ENCODE measurements at regions not wholly inside any gene's neighbourhood (a gene's known extent, or its start where the extent isn't known, plus 50 kb on each side); places are given as distances from the start of the nearest gene placed in this dataset.

DNA sequence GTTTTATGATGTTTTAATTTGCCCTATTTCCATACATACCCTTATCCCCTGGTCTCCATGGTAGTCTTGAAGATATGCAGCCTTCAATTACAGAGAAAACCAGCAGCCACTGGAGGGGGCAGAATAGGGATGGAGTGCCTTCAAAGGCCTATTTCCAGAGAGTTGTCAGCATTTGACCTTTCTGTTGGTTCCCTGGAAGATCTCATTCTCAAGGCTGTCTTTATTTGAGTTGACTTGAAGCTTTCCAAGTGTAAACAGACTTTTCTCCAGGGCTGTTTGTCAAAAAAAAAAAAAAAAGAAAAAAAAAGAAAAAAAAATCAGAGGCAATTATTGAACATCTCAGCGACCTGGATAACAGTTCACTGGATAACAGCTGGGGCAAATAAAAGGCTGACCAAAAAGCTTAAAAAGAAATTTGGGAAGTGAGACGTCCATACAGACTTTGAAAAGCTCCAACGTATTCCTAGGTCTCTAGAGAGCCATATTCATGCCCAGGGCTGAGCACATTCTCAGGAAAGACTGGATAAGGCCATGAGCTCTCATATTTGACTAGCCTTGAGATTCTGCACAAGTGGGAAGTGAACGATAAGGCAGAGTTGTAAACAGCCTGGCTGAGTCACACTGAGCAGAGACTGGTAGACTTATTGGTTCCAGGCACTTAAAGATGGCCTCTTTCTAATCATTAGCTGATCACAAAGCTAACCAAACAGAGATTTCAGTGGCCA, 126.6 kb downstream of the VAPA start:
- H3K36me3 Mint-ChIP-seq = no peaks in the 10 kb centered on the region
- ATAC-seq (replicated peaks in 1 of 4) = no peak
- Histone ChIP-seq H3K27me3 (replicated peaks in 1 of 2; ENCODE audit: control insufficient read depth in 2 of 2, extremely low read depth in 1 of 2, insufficient read depth in 2 of 2, low read length in 1 of 2) (peaks cover 0 to 8% of the 10 kb centered on the region in 2 experiments), H3K27ac (ENCODE audit: low read length) (no peak overlapping the region), H3K4me3 (ENCODE audit: control insufficient read depth in 1 of 2, extremely low read depth in 1 of 2, low read length in 1 of 2) (no peak overlapping the region), H3K4me1 (ENCODE audit: control insufficient read depth in 1 of 2, extremely low read depth in 1 of 2, insufficient read depth in 2 of 2, low read length in 2 of 2) (no peaks in the 10 kb centered on the region), H3K9me3 (no peaks in the 10 kb centered on the region), H3K36me3 (ENCODE audit: control insufficient read depth in 2 of 2, extremely low read depth in 1 of 2, insufficient read depth in 1 of 2, low read length in 1 of 2) (peaks cover 0 to 3% of the 10 kb centered on the region in 2 donors)
- no peak overlapping the region for H3K4me3 Mint-ChIP-seq
- H3K4me1 Mint-ChIP-seq = no peaks in the 10 kb centered on the region
- ChIA-PET POLR2A (no interaction called here), CTCF (interaction anchor here in 1 of 2 donors (0.6 kb wide), 1 partner anchor 1573 kb away, joined by 4 read pairs; no protein-coding TSS in a partner anchor)
- peaks cover 10 to 20% (median 18%) of the 10 kb centered on the region in 3 donors for H3K9me3 Mint-ChIP-seq
- 63% methylated on average over 4 of the region's 4 CpGs for WGBS (ENCODE audit: insufficient coverage)
- no peak for DNase-seq
- peaks cover 0 to 3% of the 10 kb centered on the region in 2 donors for H3K27me3 Mint-ChIP-seq
- no peak overlapping the region for H3K27ac Mint-ChIP-seq

DNA sequence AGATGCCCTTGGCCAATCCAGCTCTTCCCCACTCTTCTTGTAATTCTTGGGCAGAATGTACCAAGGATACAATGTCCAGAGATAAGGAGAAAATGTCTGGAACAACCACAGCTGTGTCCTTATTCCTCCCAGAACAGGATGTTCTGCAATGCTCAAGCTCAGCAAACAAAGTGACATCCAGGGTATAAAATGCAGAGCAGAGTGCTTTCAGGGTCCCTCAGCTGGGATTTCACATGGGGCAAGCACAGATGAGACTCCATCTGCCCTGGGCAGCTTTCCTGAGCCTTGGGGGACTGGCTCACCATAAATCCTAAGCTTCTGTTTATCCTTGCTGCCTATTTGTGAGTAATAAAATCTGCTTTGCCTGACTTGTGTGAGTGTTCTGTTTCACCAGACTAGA, 127.4 kb downstream of the VAPA start:
- H3K27me3 ChIP-seq (replicated peaks in 1 of 2; ENCODE audit: control insufficient read depth in 2 of 2, extremely low read depth in 1 of 2, insufficient read depth in 2 of 2, low read length in 1 of 2) = peaks cover 0 to 7% of the 10 kb centered on the region in 2 experiments
- H3K36me3 ChIP-seq (ENCODE audit: control insufficient read depth in 2 of 2, extremely low read depth in 1 of 2, insufficient read depth in 1 of 2, low read length in 1 of 2) = peaks cover 0 to 3% of the 10 kb centered on the region in 2 donors
- Mint-ChIP-seq H3K4me3 (no peak overlapping the region), H3K9me3 (peaks cover 10 to 20% (median 18%) of the 10 kb centered on the region in 3 donors), H3K27me3 (peaks cover 0 to 3% of the 10 kb centered on the region in 2 donors), H3K4me1 (no peaks in the 10 kb centered on the region), H3K36me3 (no peaks in the 10 kb centered on the region), H3K27ac (no peak overlapping the region)
- ChIA-PET POLR2A (no interaction called here), CTCF (no interaction called here)
- no peak for ATAC-seq (replicated peaks in 1 of 4)
- no peaks in the 10 kb centered on the region for H3K9me3 ChIP-seq
- H3K4me3 ChIP-seq (ENCODE audit: control insufficient read depth in 1 of 2, extremely low read depth in 1 of 2, low read length in 1 of 2) = no peak overlapping the region
- no peak for DNase-seq
- H3K4me1 ChIP-seq (ENCODE audit: control insufficient read depth in 1 of 2, extremely low read depth in 1 of 2, insufficient read depth in 2 of 2, low read length in 2 of 2) = no peaks in the 10 kb centered on the region
- no peak overlapping the region for H3K27ac ChIP-seq (ENCODE audit: low read length)

DNA sequence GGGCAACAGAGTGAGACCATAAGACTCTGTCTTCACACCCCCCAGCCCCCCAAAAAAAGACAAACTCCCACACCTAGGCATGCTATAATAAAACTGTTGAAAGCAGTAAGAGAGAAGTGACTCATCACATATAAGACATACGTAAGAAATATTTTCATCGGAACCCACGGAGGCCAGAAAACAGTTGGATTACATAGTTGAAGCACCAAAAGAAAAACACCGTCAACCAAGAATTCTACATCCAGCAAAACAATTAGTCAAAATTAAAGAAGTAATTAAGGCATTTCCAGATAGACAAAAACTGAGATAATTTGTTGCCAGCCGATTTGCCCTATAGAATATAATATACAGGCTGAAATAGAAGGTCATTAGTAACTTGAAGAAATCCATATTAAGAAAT, 128.7 kb downstream of the VAPA start:
- no peaks in the 10 kb centered on the region for H3K4me1 Mint-ChIP-seq
- peaks cover 0 to 12% of the 10 kb centered on the region in 2 experiments for H3K27me3 ChIP-seq (replicated peaks in 1 of 2; ENCODE audit: control insufficient read depth in 2 of 2, extremely low read depth in 1 of 2, insufficient read depth in 2 of 2, low read length in 1 of 2)
- H3K27ac ChIP-seq (ENCODE audit: low read length) = no peak overlapping the region
- H3K9me3 Mint-ChIP-seq = peaks cover 10 to 20% (median 18%) of the 10 kb centered on the region in 3 donors
- H3K36me3 ChIP-seq (ENCODE audit: control insufficient read depth in 2 of 2, extremely low read depth in 1 of 2, insufficient read depth in 1 of 2, low read length in 1 of 2) = no peaks in the 10 kb centered on the region
- no peak overlapping the region for H3K4me3 Mint-ChIP-seq
- H3K36me3 Mint-ChIP-seq = no peaks in the 10 kb centered on the region
- no peaks in the 10 kb centered on the region for H3K9me3 ChIP-seq
- no peaks in the 10 kb centered on the region for H3K4me1 ChIP-seq (ENCODE audit: control insufficient read depth in 1 of 2, extremely low read depth in 1 of 2, insufficient read depth in 2 of 2, low read length in 2 of 2)
- ATAC-seq (replicated peaks in 1 of 4) = no peak
- POLR2A ChIA-PET = no interaction called here
- DNase-seq = no peak
- H3K4me3 ChIP-seq (ENCODE audit: control insufficient read depth in 1 of 2, extremely low read depth in 1 of 2, low read length in 1 of 2) = no peak overlapping the region
- peaks cover 0 to under 1% of the 10 kb centered on the region in 2 donors for H3K27me3 Mint-ChIP-seq
- no CpG with 5 or more reads among the region's 5 CpGs for WGBS (ENCODE audit: insufficient coverage)
- H3K27ac Mint-ChIP-seq = no peak overlapping the region
- CTCF ChIA-PET = no interaction called here

GRCh38 chr18:10044054-10044453, 130.2 kb downstream of the VAPA start:
- H3K4me1 Mint-ChIP-seq = no peaks in the 10 kb centered on the region
- no peaks in the 10 kb centered on the region for H3K36me3 Mint-ChIP-seq
- DNase-seq = no peak
- ChIA-PET CTCF (no interaction called here), POLR2A (no interaction called here)
- Histone ChIP-seq H3K27me3 (replicated peaks in 1 of 2; ENCODE audit: control insufficient read depth in 2 of 2, extremely low read depth in 1 of 2, insufficient read depth in 2 of 2, low read length in 1 of 2) (peaks cover 0 to 7% of the 10 kb centered on the region in 2 experiments), H3K36me3 (ENCODE audit: control insufficient read depth in 2 of 2, extremely low read depth in 1 of 2, insufficient read depth in 1 of 2, low read length in 1 of 2) (no peaks in the 10 kb centered on the region), H3K9me3 (no peaks in the 10 kb centered on the region), H3K4me1 (ENCODE audit: control insufficient read depth in 1 of 2, extremely low read depth in 1 of 2, insufficient read depth in 2 of 2, low read length in 2 of 2) (no peaks in the 10 kb centered on the region), H3K4me3 (ENCODE audit: control insufficient read depth in 1 of 2, extremely low read depth in 1 of 2, low read length in 1 of 2) (no peak overlapping the region), H3K27ac (ENCODE audit: low read length) (no peak overlapping the region)
- H3K27ac Mint-ChIP-seq = no peak overlapping the region
- no peak overlapping the region for H3K4me3 Mint-ChIP-seq
- peaks cover 10 to 20% (median 18%) of the 10 kb centered on the region in 3 donors for H3K9me3 Mint-ChIP-seq
- H3K27me3 Mint-ChIP-seq = peaks cover 0 to 3% of the 10 kb centered on the region in 2 donors
- no peak for ATAC-seq (replicated peaks in 1 of 4)
- WGBS (ENCODE audit: insufficient coverage) = 86% methylated on average over 1 of the region's 1 CpG

- CTCF ChIA-PET = no interaction called here
- no peak for ATAC-seq (replicated peaks in 1 of 4)
- no peak overlapping the region for H3K4me3 Mint-ChIP-seq
These were observed 131.6 kb downstream of the VAPA start for GRCh38 chr18:10045296-10045891.

GRCh38 chr18:10046178-10046807, 132.5 kb downstream of the VAPA start:
- H3K36me3 Mint-ChIP-seq = no peaks in the 10 kb centered on the region
- H3K4me3 Mint-ChIP-seq = no peak overlapping the region
- H3K4me3 ChIP-seq (ENCODE audit: control insufficient read depth in 1 of 2, extremely low read depth in 1 of 2, low read length in 1 of 2) = no peak overlapping the region
- peaks cover 10 to 19% (median 14%) of the 10 kb centered on the region in 3 donors for H3K9me3 Mint-ChIP-seq
- no peaks in the 10 kb centered on the region for H3K36me3 ChIP-seq (ENCODE audit: control insufficient read depth in 2 of 2, extremely low read depth in 1 of 2, insufficient read depth in 1 of 2, low read length in 1 of 2)
- H3K9me3 ChIP-seq = no peaks in the 10 kb centered on the region
- H3K4me1 Mint-ChIP-seq = no peaks in the 10 kb centered on the region
- peaks cover 0 to 12% of the 10 kb centered on the region in 2 experiments for H3K27me3 ChIP-seq (replicated peaks in 1 of 2; ENCODE audit: control insufficient read depth in 2 of 2, extremely low read depth in 1 of 2, insufficient read depth in 2 of 2, low read length in 1 of 2)
- no peak for DNase-seq
- ChIA-PET POLR2A (no interaction called here), CTCF (no interaction called here)
- no peak for ATAC-seq (replicated peaks in 1 of 4)
- no peak overlapping the region for H3K27ac Mint-ChIP-seq
- WGBS (ENCODE audit: insufficient coverage) = 88% methylated on average over 3 of the region's 13 CpGs
- H3K4me1 ChIP-seq (ENCODE audit: control insufficient read depth in 1 of 2, extremely low read depth in 1 of 2, insufficient read depth in 2 of 2, low read length in 2 of 2) = no peaks in the 10 kb centered on the region
- peaks cover 0 to 8% of the 10 kb centered on the region in 2 donors for H3K27me3 Mint-ChIP-seq
- H3K27ac ChIP-seq (ENCODE audit: low read length) = no peak overlapping the region

More at GRCh38 chr18:10045296-10045891, 131.6 kb downstream of the VAPA start:
- no peak for DNase-seq
- Mint-ChIP-seq H3K36me3 (no peaks in the 10 kb centered on the region), H3K9me3 (peaks cover 10 to 20% (median 18%) of the 10 kb centered on the region in 3 donors), H3K27me3 (peaks cover 0 to 8% of the 10 kb centered on the region in 2 donors), H3K27ac (no peak overlapping the region), H3K4me1 (no peaks in the 10 kb centered on the region)
- Histone ChIP-seq H3K27ac (ENCODE audit: low read length) (no peak overlapping the region), H3K4me3 (ENCODE audit: control insufficient read depth in 1 of 2, extremely low read depth in 1 of 2, low read length in 1 of 2) (no peak overlapping the region), H3K27me3 (replicated peaks in 1 of 2; ENCODE audit: control insufficient read depth in 2 of 2, extremely low read depth in 1 of 2, insufficient read depth in 2 of 2, low read length in 1 of 2) (peaks cover 0 to 12% of the 10 kb centered on the region in 2 experiments), H3K9me3 (no peaks in the 10 kb centered on the region), H3K4me1 (ENCODE audit: control insufficient read depth in 1 of 2, extremely low read depth in 1 of 2, insufficient read depth in 2 of 2, low read length in 2 of 2) (no peaks in the 10 kb centered on the region), H3K36me3 (ENCODE audit: control insufficient read depth in 2 of 2, extremely low read depth in 1 of 2, insufficient read depth in 1 of 2, low read length in 1 of 2) (no peaks in the 10 kb centered on the region)
- WGBS (ENCODE audit: insufficient coverage) = 93% methylated on average over 18 of the region's 23 CpGs
- POLR2A ChIA-PET = no interaction called here

Measured in T-cell (primary cell).